LoVo (cell line): ENCODE measurements at regions not wholly inside any gene's neighbourhood (a gene's known extent, or its start where the extent isn't known, plus 50 kb on each side); places are given as distances from the start of the nearest gene placed in this dataset.
"Not testable (repeated sequence)": the region's sequence is repeated elsewhere in the genome, so short reads cannot be mapped to it uniquely, and the experiment has no call there.

Experiments used
- DNase-seq: peaks from one replicate; pipeline ENCODE4 v3.0.0-alpha.2; 2016; ENCODE audit warnings: low spot score

- no peak for DNase-seq
These were observed 179.7 kb upstream of the ADAMTSL1 start for GRCh38 chr9:18294229-18294628.

GRCh38 chr9:18296702-18297055 lies 177.3 kb upstream of the ADAMTSL1 start:
- DNase-seq, result no peak

GRCh38 chr9:18297056-18297841 lies 176.7 kb upstream of the ADAMTSL1 start:
- DNase-seq, result no peak

DNA sequence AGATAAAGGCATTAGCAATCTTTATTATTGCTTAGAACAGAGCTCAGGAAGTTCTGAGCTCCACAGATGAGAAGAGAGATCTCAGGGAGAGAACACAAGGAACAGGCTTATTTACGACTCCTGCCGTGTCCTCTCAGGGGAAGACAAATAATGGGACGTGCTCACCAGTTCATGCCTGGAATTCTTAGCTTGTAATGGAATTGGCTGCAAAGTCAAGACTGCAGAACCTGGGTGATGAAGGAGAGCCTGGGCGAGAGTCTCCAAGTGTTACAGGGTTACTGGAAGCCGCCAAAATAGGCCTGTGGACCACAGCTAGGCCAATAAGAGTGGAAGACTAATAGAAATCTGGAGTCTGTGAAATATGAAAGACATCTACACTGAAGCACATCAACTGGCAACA lies 174.5 kb upstream of the ADAMTSL1 start:
- no peak for DNase-seq

DNA sequence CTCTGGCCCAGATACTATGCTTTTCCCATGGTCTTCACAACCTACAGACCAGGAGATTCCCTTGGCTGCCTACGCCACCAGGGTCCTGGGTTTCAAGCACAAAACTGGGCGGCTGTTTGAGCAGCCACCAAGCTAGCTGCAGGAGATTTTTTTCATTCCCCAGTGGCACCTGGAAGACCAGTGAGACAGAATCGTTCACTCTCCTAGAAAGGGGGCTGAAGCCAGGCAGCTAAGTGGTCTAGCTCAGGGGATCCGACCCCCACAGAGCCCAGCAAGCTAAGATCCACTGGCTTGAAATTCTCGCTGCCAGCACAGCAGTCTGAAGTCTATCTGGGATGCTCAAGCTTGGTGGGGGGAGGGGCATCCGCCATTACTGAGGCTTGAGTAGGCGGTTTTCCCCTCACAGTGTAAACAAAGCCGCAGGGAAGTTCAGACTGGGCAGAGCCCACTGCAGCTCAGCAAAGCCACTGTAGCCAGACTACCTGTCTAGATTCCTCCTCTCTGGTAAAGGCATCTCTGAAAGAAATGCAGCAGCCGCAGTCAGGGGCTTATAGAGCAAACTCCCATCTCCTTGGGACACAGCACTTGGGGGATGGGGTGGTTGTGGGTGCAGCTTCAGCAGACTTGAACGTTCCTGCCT lies 168.7 kb upstream of the ADAMTSL1 start:
- DNase-seq, result not testable (repeated sequence)

GRCh38 chr9:18314316-18314715 lies 159.6 kb upstream of the ADAMTSL1 start:
- DNase-seq, result no peak

DNA sequence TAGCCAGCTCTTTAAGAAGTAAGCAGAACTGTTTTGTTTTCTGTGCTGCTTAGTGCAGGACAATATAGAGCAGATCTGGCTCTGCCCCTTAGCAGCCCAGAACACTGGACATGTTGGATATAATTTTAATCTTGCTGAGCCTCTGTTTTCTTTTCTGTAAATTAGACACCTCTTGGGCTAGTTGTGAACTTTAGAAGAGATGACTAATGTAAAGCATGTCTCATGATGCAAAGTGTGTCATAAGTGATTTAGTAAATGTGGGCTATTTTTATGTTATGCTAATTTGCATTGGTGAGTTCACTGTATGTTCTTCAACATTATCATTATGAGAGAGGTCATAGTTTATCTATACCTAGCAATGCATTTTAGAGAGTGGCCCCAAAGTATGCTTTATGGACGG lies 156.1 kb upstream of the ADAMTSL1 start:
- no peak for DNase-seq

GRCh38 chr9:18319918-18320445 lies 154.0 kb upstream of the ADAMTSL1 start:
- no peak for DNase-seq

- no peak for DNase-seq
These were observed 148.8 kb upstream of the ADAMTSL1 start for GRCh38 chr9:18324928-18325745.

GRCh38 chr9:18325746-18326011 lies 148.3 kb upstream of the ADAMTSL1 start:
- DNase-seq, result not testable (repeated sequence)

GRCh38 chr9:18327121-18327520 lies 146.8 kb upstream of the ADAMTSL1 start:
- DNase-seq, result no peak

GRCh38 chr9:18330401-18331309 lies 143.3 kb upstream of the ADAMTSL1 start:
- no peak for DNase-seq

DNA sequence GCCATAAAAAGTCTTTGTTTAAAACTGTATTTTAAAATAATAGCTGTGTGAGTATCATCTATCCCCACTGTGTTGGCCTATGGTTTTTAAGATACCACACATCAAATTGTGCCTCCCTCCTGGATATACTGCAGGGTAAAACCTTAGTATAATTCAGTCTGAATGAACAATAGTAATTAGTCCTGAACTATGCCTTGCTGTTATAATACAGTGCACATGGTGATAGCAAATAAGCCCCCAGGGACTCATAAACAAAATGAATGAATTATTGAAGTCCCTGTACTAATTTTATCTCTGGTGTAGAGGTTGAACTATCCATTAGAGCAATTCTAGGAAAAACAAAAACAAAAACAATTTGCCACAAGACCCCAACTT lies 142.7 kb upstream of the ADAMTSL1 start:
- DNase-seq, result no peak

GRCh38 chr9:18331808-18332209 lies 142.1 kb upstream of the ADAMTSL1 start:
- DNase-seq, result no peak

DNA sequence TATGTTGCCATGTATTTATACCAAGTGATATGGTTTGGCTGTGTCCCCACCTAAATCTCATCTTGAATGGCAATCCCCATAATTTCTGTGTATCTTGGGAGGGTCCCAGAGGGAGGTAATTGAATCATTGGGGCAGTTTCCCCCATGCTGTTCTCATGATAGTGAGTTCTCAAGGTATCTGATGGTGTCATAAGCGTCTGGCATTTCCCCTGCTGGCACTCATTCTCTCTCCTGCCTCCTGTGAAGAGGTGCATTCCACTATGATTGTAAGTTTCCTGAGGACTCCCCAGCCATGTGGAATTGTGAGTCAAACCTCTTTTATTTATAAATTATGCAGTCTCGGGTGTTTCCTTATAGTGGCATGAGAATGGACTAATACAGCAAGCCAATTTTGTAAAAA lies 140.8 kb upstream of the ADAMTSL1 start:
- no peak for DNase-seq

DNA sequence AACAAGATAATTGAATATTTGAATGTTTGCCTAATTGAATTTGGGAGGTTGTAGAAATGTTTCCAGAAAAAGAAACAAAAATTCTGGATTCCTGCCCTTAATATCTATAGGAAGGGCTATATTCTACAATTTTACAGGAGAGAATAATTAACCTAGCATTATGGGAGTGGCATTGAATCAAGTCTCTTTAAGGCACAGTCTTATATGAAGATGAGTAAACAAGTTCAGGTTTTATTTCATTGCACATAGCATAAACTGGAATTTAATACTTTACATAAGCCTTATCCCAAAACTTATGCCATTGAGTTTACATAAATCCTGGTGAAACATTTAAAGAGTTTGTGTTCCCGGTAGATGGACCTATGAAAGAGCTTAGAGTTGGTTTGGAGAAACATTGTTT lies 138.1 kb upstream of the ADAMTSL1 start:
- no peak for DNase-seq

- DNase-seq, result no peak
These were observed 135.9 kb upstream of the ADAMTSL1 start for GRCh38 chr9:18338042-18338441.

DNA sequence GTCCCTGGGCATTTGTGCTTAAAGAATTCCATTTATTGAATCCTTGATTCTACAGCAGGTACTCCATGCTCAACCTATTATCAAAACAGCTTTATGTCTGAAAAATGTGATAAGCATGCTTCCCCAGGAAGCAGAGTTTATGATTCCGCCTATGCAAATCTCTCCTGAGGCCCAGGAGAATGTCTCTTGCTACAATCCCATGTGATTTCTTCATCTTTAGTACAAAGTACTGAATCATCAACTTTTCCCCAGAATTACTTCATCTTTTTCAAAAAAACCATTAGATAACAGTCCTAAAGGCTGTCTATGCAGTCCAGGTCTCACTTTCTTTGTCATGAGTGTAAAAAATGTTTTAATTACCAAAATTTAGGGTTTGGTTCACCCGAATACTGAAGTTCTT lies 130.2 kb upstream of the ADAMTSL1 start:
- no peak for DNase-seq

DNA sequence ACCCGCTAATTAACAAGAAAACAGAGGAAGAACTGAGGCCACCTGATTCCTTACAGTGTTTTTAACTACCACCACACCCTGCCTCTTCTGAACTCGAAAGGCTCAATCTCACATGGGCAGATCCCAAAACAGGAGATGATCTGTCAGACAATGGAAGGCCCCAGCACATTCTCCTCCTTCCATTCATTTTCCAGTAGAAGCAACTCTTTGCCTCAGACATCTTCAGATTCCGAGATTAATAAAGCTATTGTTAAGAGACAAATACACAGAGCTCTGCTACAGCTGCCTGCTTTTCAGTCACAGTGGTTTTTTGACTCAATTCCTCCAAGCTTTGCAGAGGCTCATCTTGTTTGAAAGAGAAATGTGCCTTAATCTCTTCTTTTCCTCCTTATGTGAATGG lies 127.2 kb upstream of the ADAMTSL1 start:
- DNase-seq, result no peak

- no peak for DNase-seq
These were observed 126.4 kb upstream of the ADAMTSL1 start for GRCh38 chr9:18347386-18348082.

DNA sequence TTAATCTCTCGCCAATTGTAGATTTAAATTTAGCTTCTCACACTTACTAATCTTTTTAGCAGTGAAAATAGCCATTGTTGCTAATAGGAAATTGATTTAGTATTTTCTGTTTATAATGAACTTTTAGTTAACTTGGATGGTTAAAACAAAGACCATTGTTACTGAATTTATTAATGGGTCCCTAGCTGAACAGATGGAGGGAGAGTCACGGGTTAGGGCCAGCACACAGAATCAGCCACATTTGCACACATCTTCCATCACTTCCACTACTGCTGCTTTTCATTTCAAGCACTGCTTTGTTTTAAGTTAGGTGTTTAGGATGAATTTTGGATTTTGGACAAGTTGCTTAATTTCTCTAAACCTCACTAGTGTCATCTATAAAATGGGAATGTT lies 125.9 kb upstream of the ADAMTSL1 start:
- DNase-seq, result no peak
